ENCODE measurements at regions not wholly inside any gene's neighbourhood (a gene's known extent, or its start where the extent isn't known, plus 50 kb on each side); places are given as distances from the start of the nearest gene placed in this dataset.

- TF ChIP-seq HIC1 (tag by site-specific recombination; IDR thresholded peaks at IDR 0.05): no peak
- no peak for TF ChIP-seq GLIS1 (tag by site-specific recombination; IDR thresholded peaks at IDR 0.05)
- no peak for TF ChIP-seq ZNF112 (tag by site-specific recombination; IDR thresholded peaks at IDR 0.05)
- TF ChIP-seq ZNF211 (tag by site-specific recombination; IDR thresholded peaks at IDR 0.05; ENCODE audit: low read depth): no peak
- no peak for TF ChIP-seq ZNF658 (tag by site-specific recombination; IDR thresholded peaks at IDR 0.05)
- TF ChIP-seq ZFP41 (tag by site-specific recombination; IDR thresholded peaks at IDR 0.05; ENCODE audit: borderline replicate concordance): no peak
- no peak for TF ChIP-seq KLF9 (tag by site-specific recombination; IDR thresholded peaks at IDR 0.05; ENCODE audit: low read depth)
- no peak for TF ChIP-seq ZNF138 (tag by site-specific recombination; IDR thresholded peaks at IDR 0.05; ENCODE audit: borderline replicate concordance)
- no peak for TF ChIP-seq ZNF664 (tag by site-specific recombination; IDR thresholded peaks at IDR 0.05)
- TF ChIP-seq ZNF202 (tag by site-specific recombination; IDR thresholded peaks at IDR 0.05; ENCODE audit: borderline replicate concordance): no peak
- TF ChIP-seq, protein P1, sequence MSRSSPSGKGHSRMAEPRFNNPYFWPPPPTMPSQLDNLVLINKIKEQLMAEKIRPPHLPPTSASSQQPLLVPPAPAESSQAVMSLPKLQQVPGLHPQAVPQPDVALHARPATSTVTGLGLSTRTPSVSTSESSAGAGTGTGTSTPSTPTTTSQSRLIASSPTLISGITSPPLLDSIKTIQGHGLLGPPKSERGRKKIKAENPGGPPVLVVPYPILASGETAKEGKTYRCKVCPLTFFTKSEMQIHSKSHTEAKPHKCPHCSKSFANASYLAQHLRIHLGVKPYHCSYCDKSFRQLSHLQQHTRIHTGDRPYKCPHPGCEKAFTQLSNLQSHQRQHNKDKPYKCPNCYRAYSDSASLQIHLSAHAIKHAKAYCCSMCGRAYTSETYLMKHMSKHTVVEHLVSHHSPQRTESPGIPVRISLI (tag by site-specific recombination; IDR thresholded peaks at IDR 0.05): no peak
Observed at GRCh38 chr12:87779016-87779415, 250.2 kb downstream of the C12orf50 start (continued).

GRCh38 chr12:87778065-87778464 lies 251.1 kb downstream of the C12orf50 start:
- H3K36me3 ChIP-seq (ENCODE audit: control insufficient read depth in 2 of 2, insufficient read depth in 1 of 2, low read length in 2 of 2): no peaks in the 10 kb centered on the region
- ChIA-PET CTCF (no interaction called here), POLR2A (no interaction called here)
- no peaks in the 10 kb centered on the region for H3K4me1 ChIP-seq (ENCODE audit: control insufficient read depth, insufficient read depth, low read length)
- no peak overlapping the region for H3K27ac ChIP-seq (ENCODE audit: extremely low read depth, low read depth, low read length)
- TF ChIP-seq ZNF843 (tag by site-specific recombination; IDR thresholded peaks at IDR 0.05) (no peak), MEIS1 (CRISPR knock-in tag; IDR thresholded peaks at IDR 0.05; ENCODE audit: borderline replicate concordance) (no peak), SCRT2 (tag by site-specific recombination; IDR thresholded peaks at IDR 0.05) (no peak), IKZF3 (tag by site-specific recombination; IDR thresholded peaks at IDR 0.05) (no peak), ZFP69B (tag by site-specific recombination; IDR thresholded peaks at IDR 0.05) (no peak), ZNF133 (tag by site-specific recombination; IDR thresholded peaks at IDR 0.05) (no peak), ZNF2 (tag by site-specific recombination; IDR thresholded peaks at IDR 0.05) (no peak), ZBTB49 (tag by site-specific recombination; IDR thresholded peaks at IDR 0.05; ENCODE audit: low read depth) (no peak)
- TF ChIP-seq, protein P2, sequence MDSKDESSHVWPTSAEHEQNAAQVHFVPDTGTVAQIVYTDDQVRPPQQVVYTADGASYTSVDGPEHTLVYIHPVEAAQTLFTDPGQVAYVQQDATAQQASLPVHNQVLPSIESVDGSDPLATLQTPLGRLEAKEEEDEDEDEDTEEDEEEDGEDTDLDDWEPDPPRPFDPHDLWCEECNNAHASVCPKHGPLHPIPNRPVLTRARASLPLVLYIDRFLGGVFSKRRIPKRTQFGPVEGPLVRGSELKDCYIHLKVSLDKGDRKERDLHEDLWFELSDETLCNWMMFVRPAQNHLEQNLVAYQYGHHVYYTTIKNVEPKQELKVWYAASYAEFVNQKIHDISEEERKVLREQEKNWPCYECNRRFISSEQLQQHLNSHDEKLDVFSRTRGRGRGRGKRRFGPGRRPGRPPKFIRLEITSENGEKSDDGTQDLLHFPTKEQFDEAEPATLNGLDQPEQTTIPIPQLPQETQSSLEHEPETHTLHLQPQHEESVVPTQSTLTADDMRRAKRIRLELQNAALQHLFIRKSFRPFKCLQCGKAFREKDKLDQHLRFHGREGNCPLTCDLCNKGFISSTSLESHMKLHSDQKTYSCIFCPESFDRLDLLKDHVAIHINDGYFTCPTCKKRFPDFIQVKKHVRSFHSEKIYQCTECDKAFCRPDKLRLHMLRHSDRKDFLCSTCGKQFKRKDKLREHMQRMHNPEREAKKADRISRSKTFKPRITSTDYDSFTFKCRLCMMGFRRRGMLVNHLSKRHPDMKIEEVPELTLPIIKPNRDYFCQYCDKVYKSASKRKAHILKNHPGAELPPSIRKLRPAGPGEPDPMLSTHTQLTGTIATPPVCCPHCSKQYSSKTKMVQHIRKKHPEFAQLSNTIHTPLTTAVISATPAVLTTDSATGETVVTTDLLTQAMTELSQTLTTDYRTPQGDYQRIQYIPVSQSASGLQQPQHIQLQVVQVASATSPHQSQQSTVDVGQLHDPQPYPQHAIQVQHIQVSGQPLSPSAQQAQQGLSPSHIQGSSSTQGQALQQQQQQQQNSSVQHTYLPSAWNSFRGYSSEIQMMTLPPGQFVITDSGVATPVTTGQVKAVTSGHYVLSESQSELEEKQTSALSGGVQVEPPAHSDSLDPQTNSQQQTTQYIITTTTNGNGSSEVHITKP (tag by site-specific recombination; IDR thresholded peaks at IDR 0.05): no peak
- no peak overlapping the region for H3K4me3 ChIP-seq (ENCODE audit: low read depth, low read length)
- no peaks in the 10 kb centered on the region for H3K9me3 ChIP-seq (ENCODE audit: control insufficient read depth, insufficient read depth, low read depth, low read length)
